ENCODE measurements at regions not wholly inside any gene's neighbourhood (a gene's known extent, or its start where the extent isn't known, plus 50 kb on each side); places are given as distances from the start of the nearest gene placed in this dataset.

DNA sequence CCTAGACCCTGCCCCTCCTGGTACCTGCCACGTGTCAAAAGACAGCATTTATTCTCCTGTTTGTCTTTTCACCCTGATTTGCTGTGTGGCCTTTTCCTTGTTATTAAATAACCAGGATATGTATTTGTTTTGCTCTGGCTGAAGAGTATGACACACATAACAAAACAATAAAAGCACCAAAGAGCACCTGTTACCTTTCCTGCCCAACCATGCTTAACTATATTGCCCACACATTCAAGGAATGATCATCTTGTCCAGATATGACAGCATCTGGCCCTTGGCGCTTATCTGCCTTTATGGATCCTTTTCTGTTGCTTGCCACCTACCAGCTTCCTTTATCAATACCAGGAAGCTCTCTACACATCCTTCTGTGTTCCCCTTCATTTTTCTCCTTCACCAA is 357.7 kb downstream of the FGFR2 start:
- H3K36me3 ChIP-seq (ENCODE audit: control insufficient read depth, insufficient read depth, low read length), result no peaks in the 10 kb centered on the region
- no peak for DNase-seq (ENCODE audit: low read depth)
- H3K4me3 ChIP-seq (ENCODE audit: low read depth, low read length), result no peak overlapping the region
- no peaks in the 10 kb centered on the region for H3K27me3 ChIP-seq (ENCODE audit: control insufficient read depth, insufficient read depth, low read length)
- TF ChIP-seq CTCF (IDR thresholded peaks at IDR 0.05; ENCODE audit: insufficient read depth, low read length, poor library complexity, severe bottlenecking), result no peak

DNA sequence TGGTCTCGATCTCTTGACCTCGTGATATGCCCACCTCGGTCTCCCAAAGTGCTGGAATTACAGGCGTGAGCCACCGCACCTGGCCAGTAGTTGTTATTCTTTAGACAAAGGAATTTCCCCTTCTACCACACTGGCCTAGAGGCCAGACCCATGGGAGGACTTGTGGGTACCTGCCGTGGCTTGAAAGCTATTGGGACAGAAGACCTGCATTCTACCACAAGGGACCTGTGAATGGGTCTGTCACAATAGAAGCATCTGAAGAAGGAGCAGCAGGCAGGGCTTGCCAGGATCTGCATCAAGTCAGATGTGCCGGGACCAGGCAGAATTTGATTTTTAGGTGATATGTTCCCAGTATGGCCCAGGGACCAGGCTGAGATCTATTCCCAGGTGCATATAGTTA is 356.9 kb downstream of the FGFR2 start:
- no peaks in the 10 kb centered on the region for H3K36me3 ChIP-seq (ENCODE audit: control insufficient read depth, insufficient read depth, low read length)
- no peaks in the 10 kb centered on the region for H3K27me3 ChIP-seq (ENCODE audit: control insufficient read depth, insufficient read depth, low read length)
- TF ChIP-seq CTCF (IDR thresholded peaks at IDR 0.05; ENCODE audit: insufficient read depth, low read length, poor library complexity, severe bottlenecking), result no peak
- no peak for DNase-seq (ENCODE audit: low read depth)
- no peak overlapping the region for H3K4me3 ChIP-seq (ENCODE audit: low read depth, low read length)

GRCh38 chr10:121242741-121243608 is 355.3 kb downstream of the FGFR2 start:
- no peak for TF ChIP-seq CTCF (IDR thresholded peaks at IDR 0.05; ENCODE audit: insufficient read depth, low read length, poor library complexity, severe bottlenecking)
- H3K36me3 ChIP-seq (ENCODE audit: control insufficient read depth, insufficient read depth, low read length), result no peaks in the 10 kb centered on the region
- no peak overlapping the region for H3K4me3 ChIP-seq (ENCODE audit: low read depth, low read length)
- no peak for DNase-seq (ENCODE audit: low read depth)
- no peaks in the 10 kb centered on the region for H3K27me3 ChIP-seq (ENCODE audit: control insufficient read depth, insufficient read depth, low read length)

- no peak overlapping the region for H3K4me3 ChIP-seq (ENCODE audit: low read depth, low read length)
- no peak for DNase-seq (ENCODE audit: low read depth)
Observed at GRCh38 chr10:121243609-121244241, 354.5 kb downstream of the FGFR2 start.

DNA sequence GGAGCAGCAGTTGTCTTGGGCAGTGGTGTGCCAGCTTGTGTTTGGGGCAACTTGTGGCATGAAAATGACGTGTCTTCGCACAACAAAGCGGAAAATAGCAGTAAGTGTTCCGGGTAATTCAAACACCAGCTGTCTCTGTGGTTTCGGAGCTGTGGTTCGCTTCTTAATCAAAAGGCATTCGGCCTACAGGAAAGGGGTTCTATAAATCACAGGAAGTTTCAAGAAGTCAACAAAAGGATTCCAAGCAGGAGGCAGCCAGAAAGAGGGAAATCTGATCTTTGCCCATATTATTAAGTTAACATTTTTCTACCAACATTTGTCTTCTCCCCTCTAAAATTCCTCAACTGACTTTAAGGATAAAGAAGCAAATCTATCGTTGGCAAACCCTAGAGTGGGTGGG is 353.4 kb downstream of the FGFR2 start:
- H3K36me3 ChIP-seq (ENCODE audit: control insufficient read depth, insufficient read depth, low read length), result no peaks in the 10 kb centered on the region
- no peaks in the 10 kb centered on the region for H3K27me3 ChIP-seq (ENCODE audit: control insufficient read depth, insufficient read depth, low read length)
- H3K4me3 ChIP-seq (ENCODE audit: low read depth, low read length), result no peak overlapping the region
- no peak for TF ChIP-seq CTCF (IDR thresholded peaks at IDR 0.05; ENCODE audit: insufficient read depth, low read length, poor library complexity, severe bottlenecking)
- peak; percentile 5 for DNase-seq (ENCODE audit: low read depth)

More at GRCh38 chr10:121243609-121244241, 354.5 kb downstream of the FGFR2 start:
- Histone ChIP-seq H3K36me3 (ENCODE audit: control insufficient read depth, insufficient read depth, low read length) (no peaks in the 10 kb centered on the region), H3K27me3 (ENCODE audit: control insufficient read depth, insufficient read depth, low read length) (no peaks in the 10 kb centered on the region)
- no peak for TF ChIP-seq CTCF (IDR thresholded peaks at IDR 0.05; ENCODE audit: insufficient read depth, low read length, poor library complexity, severe bottlenecking)

Data from kidney epithelial cell (primary cell).